Body of pancreas (tissue), 4 donors: ENCODE measurements at regions not wholly inside any gene's neighbourhood (a gene's known extent, or its start where the extent isn't known, plus 50 kb on each side); places are given as distances from the start of the nearest gene placed in this dataset.

Experiments
- POLR2A ChIP-seq, 3 donors: fragments of 450-650 bp; IDR thresholded peaks; one replicate each; pipeline ENCODE4 v1.6.1; 2016; ENCODE audit warnings: antibody characterized with exemption in 3 of 3, mild to moderate bottlenecking in 2 of 3
- TF ChIP-seq, protein P1 (sequence below), 7 experiments: fragments of 450-650 bp in 4 of 7; fragments of 200-600 bp in 3 of 7; sonication (generic) in 3 of 7; IDR thresholded peaks; one replicate each; pipeline ENCODE4 v1.5.1; 2016 to 2019; ENCODE audit warnings: antibody characterized with exemption in 7 of 7

DNA sequence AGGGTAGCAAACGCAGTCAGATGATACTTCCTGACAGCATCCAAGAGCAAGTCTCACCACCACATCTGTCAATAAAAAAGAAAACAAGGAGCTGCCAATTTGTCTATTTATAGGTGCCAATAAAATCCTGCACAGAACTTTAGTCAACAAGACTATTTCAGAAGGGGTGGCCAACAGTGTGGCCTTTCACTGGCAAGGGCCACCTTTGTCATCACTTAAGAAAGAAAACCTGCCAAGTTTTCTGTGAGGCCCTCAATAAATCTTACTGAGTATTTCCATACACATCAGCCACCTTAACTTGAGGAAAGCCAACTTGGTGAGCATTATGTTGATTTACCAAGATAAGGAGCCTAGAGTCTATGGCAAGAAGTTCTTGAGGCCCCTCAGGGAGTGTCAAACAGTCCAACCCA lies 312.3 kb downstream of the ENC1 start:
- TF ChIP-seq, protein P1, sequence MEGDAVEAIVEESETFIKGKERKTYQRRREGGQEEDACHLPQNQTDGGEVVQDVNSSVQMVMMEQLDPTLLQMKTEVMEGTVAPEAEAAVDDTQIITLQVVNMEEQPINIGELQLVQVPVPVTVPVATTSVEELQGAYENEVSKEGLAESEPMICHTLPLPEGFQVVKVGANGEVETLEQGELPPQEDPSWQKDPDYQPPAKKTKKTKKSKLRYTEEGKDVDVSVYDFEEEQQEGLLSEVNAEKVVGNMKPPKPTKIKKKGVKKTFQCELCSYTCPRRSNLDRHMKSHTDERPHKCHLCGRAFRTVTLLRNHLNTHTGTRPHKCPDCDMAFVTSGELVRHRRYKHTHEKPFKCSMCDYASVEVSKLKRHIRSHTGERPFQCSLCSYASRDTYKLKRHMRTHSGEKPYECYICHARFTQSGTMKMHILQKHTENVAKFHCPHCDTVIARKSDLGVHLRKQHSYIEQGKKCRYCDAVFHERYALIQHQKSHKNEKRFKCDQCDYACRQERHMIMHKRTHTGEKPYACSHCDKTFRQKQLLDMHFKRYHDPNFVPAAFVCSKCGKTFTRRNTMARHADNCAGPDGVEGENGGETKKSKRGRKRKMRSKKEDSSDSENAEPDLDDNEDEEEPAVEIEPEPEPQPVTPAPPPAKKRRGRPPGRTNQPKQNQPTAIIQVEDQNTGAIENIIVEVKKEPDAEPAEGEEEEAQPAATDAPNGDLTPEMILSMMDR (IDR thresholded peaks at IDR 0.05): no peak
- TF ChIP-seq POLR2A (IDR thresholded peaks at IDR 0.05): no peak
